Lower leg skin (tissue), 4 donors: ENCODE measurements at regions not wholly inside any gene's neighbourhood (a gene's known extent, or its start where the extent isn't known, plus 50 kb on each side); places are given as distances from the start of the nearest gene placed in this dataset.
"Not testable (repeated sequence)": the region's sequence is repeated elsewhere in the genome, so short reads cannot be mapped to it uniquely, and the experiment has no call there.

Experiments
- DNase-seq, 2 donors: peaks; one replicate each; pipeline ENCODE4 v3.0.0-alpha.2; 2019; ENCODE audit warnings: low spot score in 2 of 2
- H3K4me3 ChIP-seq: fragments of 200-600 bp; sonication (generic); 2 replicates; pipeline ENCODE4 v1.5.1; 2017; ENCODE audit warnings: mild to moderate bottlenecking, low read depth; ENCODE audit not compliant: poor library complexity, severe bottlenecking
- CTCF ChIP-seq, 3 donors: fragments of 450-650 bp; IDR thresholded peaks; one replicate each; pipeline ENCODE4 v1.5.1; 2016; ENCODE audit warnings: antibody characterized with exemption in 3 of 3, mild to moderate bottlenecking in 3 of 3, moderate library complexity in 2 of 3
- POLR2A ChIP-seq, 2 donors: fragments of 450-650 bp; IDR thresholded peaks; one replicate each; pipeline ENCODE4 v1.6.1; 2016 to 2017; ENCODE audit warnings: antibody characterized with exemption in 2 of 2, mild to moderate bottlenecking in 1 of 2, moderate library complexity in 1 of 2
- WGBS, 2 donors: methylation state at CpG; one replicate each; pipeline ENCODE4 v1.1.5; 2018; 5-methylcytosine and 5-hydroxymethylcytosine counted together
- intact Hi-C: fragments of 100-400 bp; cut with DNase I; formaldehyde crosslinking; loops from one replicate; pipeline ENCODE4 v1.15.0; 2023; ENCODE audit warnings: low total_unique reads

- no peak for TF ChIP-seq CTCF (IDR thresholded peaks at IDR 0.05)
- TF ChIP-seq POLR2A (IDR thresholded peaks at IDR 0.05) = no peak
- 75 to 84% methylated on average over 8 of the region's 8 CpGs for WGBS, 2 donors
- H3K4me3 ChIP-seq = no peak overlapping the region
- intact Hi-C loops = no loop called here
- no peak for DNase-seq
These were observed 339.3 kb downstream of the BCL11B start for GRCh38 chr14:98932431-98933325.

- WGBS, 2 donors = 93 to 96% methylated on average over 5 of the region's 5 CpGs
- intact Hi-C loops, DNase-seq, H3K4me3 ChIP-seq: not testable (repeated sequence)
These were observed 337.4 kb downstream of the BCL11B start for GRCh38 chr14:98934569-98934968.

- WGBS, 2 donors = 98% methylated on average over 9 of the region's 9 CpGs
- no peak for TF ChIP-seq POLR2A (IDR thresholded peaks at IDR 0.05)
- no peak for TF ChIP-seq CTCF (IDR thresholded peaks at IDR 0.05)
- peak in 1 of 2 donors; percentile 58 for DNase-seq
- intact Hi-C loops = no loop called here
- H3K4me3 ChIP-seq = no peak overlapping the region
These were observed 336.1 kb downstream of the BCL11B start for GRCh38 chr14:98935921-98936320.

- intact Hi-C loops = no loop called here
- no peak for DNase-seq
- no peak for TF ChIP-seq CTCF (IDR thresholded peaks at IDR 0.05)
- no peak for TF ChIP-seq POLR2A (IDR thresholded peaks at IDR 0.05)
- no peak overlapping the region for H3K4me3 ChIP-seq
- 79 to 82% methylated on average over 1 of the region's 1 CpG for WGBS, 2 donors
These were observed 335.0 kb downstream of the BCL11B start for GRCh38 chr14:98937021-98937420.

- intact Hi-C loops = no loop called here
- WGBS, 2 donors = 95 to 96% methylated on average over 6 of the region's 6 CpGs
- H3K4me3 ChIP-seq = no peak overlapping the region
- TF ChIP-seq POLR2A (IDR thresholded peaks at IDR 0.05) = no peak
- TF ChIP-seq CTCF (IDR thresholded peaks at IDR 0.05) = no peak
- no peak for DNase-seq
These were observed 334.1 kb downstream of the BCL11B start for GRCh38 chr14:98937712-98938505.
